GM21390 (cell line): ENCODE measurements at regions not wholly inside any gene's neighbourhood (a gene's known extent, or its start where the extent isn't known, plus 50 kb on each side); places are given as distances from the start of the nearest gene placed in this dataset.
"Not testable (repeated sequence)": the region's sequence is repeated elsewhere in the genome, so short reads cannot be mapped to it uniquely, and the experiment has no call there.

ENCODE experiments used
- ATAC-seq: cut with Tn5 transposase; IDR thresholded peaks from one replicate; pipeline ENCODE4 v1.9.1; 2021; ENCODE audit not compliant: unreplicated experiment

- no peak for ATAC-seq
Measured at GRCh38 chr11:35046681-35047080, 92.3 kb upstream of the CD44 start.

GRCh38 chr11:35047179-35047578 is 91.8 kb upstream of the CD44 start:
- no peak for ATAC-seq

GRCh38 chr11:35047769-35048168 is 91.2 kb upstream of the CD44 start:
- ATAC-seq = no peak

GRCh38 chr11:35048346-35048745 is 90.6 kb upstream of the CD44 start:
- ATAC-seq = not testable (repeated sequence)

- ATAC-seq = peak; percentile 56
Measured at GRCh38 chr11:35049859-35050531, 89.0 kb upstream of the CD44 start.

GRCh38 chr11:35050541-35050995 is 88.4 kb upstream of the CD44 start:
- peak; percentile 30 for ATAC-seq

- no peak for ATAC-seq
Measured at GRCh38 chr11:35056391-35057093, 82.4 kb upstream of the CD44 start.

GRCh38 chr11:35057926-35058668 is 80.9 kb upstream of the CD44 start:
- ATAC-seq = no peak

GRCh38 chr11:35058669-35059434 is 80.1 kb upstream of the CD44 start:
- ATAC-seq = no peak

GRCh38 chr11:35061516-35062440 is 77.2 kb upstream of the CD44 start:
- ATAC-seq = no peak

- ATAC-seq = no peak
Measured at GRCh38 chr11:35063488-35063931, 75.5 kb upstream of the CD44 start.

- no peak for ATAC-seq
Measured at GRCh38 chr11:35064114-35064800, 74.7 kb upstream of the CD44 start.

- no peak for ATAC-seq
Measured at GRCh38 chr11:35065566-35065965, 73.4 kb upstream of the CD44 start.

- ATAC-seq = no peak
Measured at GRCh38 chr11:35066030-35066429, 72.9 kb upstream of the CD44 start.

- peak; percentile 82 for ATAC-seq
Measured at GRCh38 chr11:35066783-35067423, 72.1 kb upstream of the CD44 start.

GRCh38 chr11:35071722-35072121 is 67.2 kb upstream of the CD44 start:
- no peak for ATAC-seq

- ATAC-seq = no peak
Measured at GRCh38 chr11:35073691-35074419, 65.1 kb upstream of the CD44 start.
